ENCODE measurements at regions not wholly inside any gene's neighbourhood (a gene's known extent, or its start where the extent isn't known, plus 50 kb on each side); places are given as distances from the start of the nearest gene placed in this dataset.
"Not testable (repeated sequence)": the region's sequence is repeated elsewhere in the genome, so short reads cannot be mapped to it uniquely, and the experiment has no call there.

DNA sequence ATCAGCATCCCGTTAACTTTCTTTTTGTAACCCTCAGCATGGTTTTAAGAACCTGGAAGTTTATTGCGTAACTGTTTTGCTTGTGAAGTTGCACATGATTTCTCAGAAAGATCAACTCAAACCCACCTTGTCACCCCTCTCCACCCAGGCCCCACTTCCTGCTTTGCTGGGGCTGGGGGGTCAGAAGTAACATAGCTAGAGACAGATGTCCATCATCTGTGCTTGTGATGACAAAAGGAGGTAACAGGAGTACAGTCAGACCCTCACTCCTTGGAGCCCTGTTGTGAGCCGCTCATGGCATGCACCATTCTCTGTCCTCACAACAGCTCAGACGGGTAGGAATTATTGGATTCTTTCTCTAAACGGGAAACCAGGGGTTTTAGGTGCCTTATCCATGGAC lies 172.7 kb upstream of the PLGLB2 start:
- TF ChIP-seq, protein P1, sequence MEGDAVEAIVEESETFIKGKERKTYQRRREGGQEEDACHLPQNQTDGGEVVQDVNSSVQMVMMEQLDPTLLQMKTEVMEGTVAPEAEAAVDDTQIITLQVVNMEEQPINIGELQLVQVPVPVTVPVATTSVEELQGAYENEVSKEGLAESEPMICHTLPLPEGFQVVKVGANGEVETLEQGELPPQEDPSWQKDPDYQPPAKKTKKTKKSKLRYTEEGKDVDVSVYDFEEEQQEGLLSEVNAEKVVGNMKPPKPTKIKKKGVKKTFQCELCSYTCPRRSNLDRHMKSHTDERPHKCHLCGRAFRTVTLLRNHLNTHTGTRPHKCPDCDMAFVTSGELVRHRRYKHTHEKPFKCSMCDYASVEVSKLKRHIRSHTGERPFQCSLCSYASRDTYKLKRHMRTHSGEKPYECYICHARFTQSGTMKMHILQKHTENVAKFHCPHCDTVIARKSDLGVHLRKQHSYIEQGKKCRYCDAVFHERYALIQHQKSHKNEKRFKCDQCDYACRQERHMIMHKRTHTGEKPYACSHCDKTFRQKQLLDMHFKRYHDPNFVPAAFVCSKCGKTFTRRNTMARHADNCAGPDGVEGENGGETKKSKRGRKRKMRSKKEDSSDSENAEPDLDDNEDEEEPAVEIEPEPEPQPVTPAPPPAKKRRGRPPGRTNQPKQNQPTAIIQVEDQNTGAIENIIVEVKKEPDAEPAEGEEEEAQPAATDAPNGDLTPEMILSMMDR (IDR thresholded peaks at IDR 0.05; ENCODE audit: low read depth, low read length): not testable (repeated sequence)
- not testable (repeated sequence) for TF ChIP-seq POLR2A (IDR thresholded peaks at IDR 0.05; ENCODE audit: extremely low read depth, insufficient read length); MYC (IDR thresholded peaks at IDR 0.05; ENCODE audit: low read depth, low read length)
- TF ChIP-seq, protein P2, sequence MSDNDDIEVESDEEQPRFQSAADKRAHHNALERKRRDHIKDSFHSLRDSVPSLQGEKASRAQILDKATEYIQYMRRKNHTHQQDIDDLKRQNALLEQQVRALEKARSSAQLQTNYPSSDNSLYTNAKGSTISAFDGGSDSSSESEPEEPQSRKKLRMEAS (IDR thresholded peaks at IDR 0.05; ENCODE audit: low read depth, low read length): not testable (repeated sequence)
